Fibroblast of lung (primary cell): ENCODE measurements at regions not wholly inside any gene's neighbourhood (a gene's known extent, or its start where the extent isn't known, plus 50 kb on each side); places are given as distances from the start of the nearest gene placed in this dataset.

ENCODE experiments used
- DNase-seq, 2 donors: peaks; one replicate each; pipeline versions ENCODE4 v3.0.0 to v3.0.0-alpha.2; 2010; ENCODE audit warnings: low read depth in 2 of 2
- H2AFZ ChIP-seq: 2 replicates; pipeline ENCODE4 v1.5.1; 2012; ENCODE audit warnings: low read length, control low read depth, inconsistent platforms
- H3K27ac ChIP-seq: 2 replicates; pipeline ENCODE4 v1.5.1; 2011; ENCODE audit warnings: low read length, control low read depth; ENCODE audit not compliant: insufficient read depth
- H3K27me3 ChIP-seq: 2 replicates; pipeline ENCODE4 v1.5.1; 2011; ENCODE audit warnings: mild to moderate bottlenecking, low read length; ENCODE audit not compliant: control insufficient read depth, insufficient read depth
- H3K36me3 ChIP-seq: 2 replicates; pipeline ENCODE4 v1.5.1; 2011; ENCODE audit warnings: low read length; ENCODE audit not compliant: control insufficient read depth, insufficient read depth
- H3K4me1 ChIP-seq: 2 replicates; pipeline ENCODE4 v1.5.1; 2011; ENCODE audit warnings: low read length; ENCODE audit not compliant: control insufficient read depth, insufficient read depth; ENCODE audit errors: extremely low read depth
- H3K4me2 ChIP-seq: 2 replicates; pipeline ENCODE4 v1.5.1; 2011; ENCODE audit warnings: low read length, control low read depth; ENCODE audit not compliant: insufficient read depth; ENCODE audit errors: extremely low read depth
- H3K4me3 ChIP-seq, 4 experiments: fragments of 200-600 bp in 1 of 4; sonication (generic) in 1 of 4; replicated peaks in 1 of 4; 2 replicates each; pipeline ENCODE4 v1.5.1; 2011 to 2016; ENCODE audit warnings: low read length in 4 of 4, low read depth in 3 of 4, mild to moderate bottlenecking in 3 of 4, control low read depth in 2 of 4, inconsistent platforms in 1 of 4, mixed read lengths in 1 of 4; ENCODE audit not compliant: insufficient read depth in 1 of 4; ENCODE audit errors: control extremely low read depth in 1 of 4
- H3K79me2 ChIP-seq: 2 replicates; pipeline ENCODE4 v1.5.1; 2012; ENCODE audit warnings: mild to moderate bottlenecking, low read length, inconsistent platforms; ENCODE audit not compliant: control insufficient read depth, insufficient read depth
- H3K9ac ChIP-seq: 2 replicates; pipeline ENCODE4 v1.5.1; 2011; ENCODE audit warnings: mild to moderate bottlenecking, low read length, control low read depth; ENCODE audit not compliant: insufficient read depth
- H3K9me3 ChIP-seq: 2 replicates; pipeline ENCODE4 v1.5.1; 2012; ENCODE audit warnings: low read depth, low read length; ENCODE audit not compliant: control insufficient read depth, insufficient read depth
- H4K20me1 ChIP-seq: 2 replicates; pipeline ENCODE4 v1.5.1; 2011; ENCODE audit warnings: low read length; ENCODE audit not compliant: control insufficient read depth, insufficient read depth; ENCODE audit errors: extremely low read depth
- EZH2 ChIP-seq: IDR thresholded peaks from 2 replicates; pipeline ENCODE4 v1.5.1; 2012; ENCODE audit warnings: low read length, control low read depth, mild to moderate bottlenecking; ENCODE audit errors: missing control alignments
- TF ChIP-seq, protein P1 (sequence below), 2 donors: IDR thresholded peaks in 1 of 2; conservative IDR thresholded peaks in 1 of 2; 1 replicate in 1 of 2; 2 replicates in 1 of 2; pipeline ENCODE4 v1.5.1; 2011 to 2012; ENCODE audit warnings: low read length in 2 of 2, control low read depth in 1 of 2, inconsistent platforms in 1 of 2, low read depth in 1 of 2, mild to moderate bottlenecking in 1 of 2

DNA sequence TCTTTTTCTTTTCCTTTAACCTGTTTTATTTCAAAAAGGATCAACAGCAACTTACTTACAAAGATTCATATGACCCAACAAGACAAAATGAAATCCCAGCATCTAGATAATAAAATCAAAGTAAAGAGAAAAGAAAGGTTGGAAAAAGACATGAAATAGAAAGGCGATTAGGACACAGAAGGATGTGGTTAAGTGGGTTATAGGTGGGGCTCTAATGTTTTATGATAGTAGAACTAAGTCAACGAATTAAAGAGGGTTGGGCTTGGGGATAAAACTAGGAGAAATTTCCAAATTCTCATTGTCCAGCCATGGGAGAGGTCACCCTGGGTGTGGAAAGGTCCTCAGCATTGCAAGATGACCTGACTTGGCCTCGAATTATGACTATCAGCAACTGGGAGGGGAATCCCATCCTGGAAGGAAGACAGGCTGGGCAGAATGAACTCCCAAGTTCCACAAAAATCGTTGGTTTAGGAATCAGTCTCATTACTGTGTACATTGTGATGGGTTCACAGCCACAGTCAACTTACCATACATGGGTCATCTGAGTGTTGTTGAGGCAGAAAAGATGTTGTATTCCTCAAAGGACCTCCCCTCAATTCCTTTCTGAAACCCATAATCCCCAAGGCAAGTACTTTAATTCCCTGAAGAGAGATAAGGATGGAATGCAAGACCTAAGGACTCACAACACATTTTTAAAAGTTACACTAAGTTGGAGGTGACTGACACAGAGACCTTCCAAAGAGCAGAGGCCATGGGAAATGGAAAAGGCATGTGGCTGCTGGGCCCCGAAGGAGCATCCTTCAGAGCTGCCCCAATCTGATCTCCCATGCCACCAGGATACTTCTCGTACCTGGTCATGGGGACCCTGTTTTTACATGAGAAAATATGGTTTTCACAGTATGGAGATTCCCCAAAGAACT lies 167.6 kb downstream of the UXS1 start:
- no peaks in the 10 kb centered on the region for H3K79me2 ChIP-seq
- no peak overlapping the region for H2AFZ ChIP-seq
- no peak overlapping the region for H3K27ac ChIP-seq
- peaks cover 5% of the 10 kb centered on the region for H3K4me1 ChIP-seq
- H4K20me1 ChIP-seq, result no peaks in the 10 kb centered on the region
- H3K27me3 ChIP-seq, result no peaks in the 10 kb centered on the region
- H3K36me3 ChIP-seq, result no peaks in the 10 kb centered on the region
- no peak overlapping the region for H3K9ac ChIP-seq
- H3K9me3 ChIP-seq, result no peaks in the 10 kb centered on the region
- H3K4me3 ChIP-seq, result no peak overlapping the region
- no peak for TF ChIP-seq EZH2
- TF ChIP-seq, protein P1, sequence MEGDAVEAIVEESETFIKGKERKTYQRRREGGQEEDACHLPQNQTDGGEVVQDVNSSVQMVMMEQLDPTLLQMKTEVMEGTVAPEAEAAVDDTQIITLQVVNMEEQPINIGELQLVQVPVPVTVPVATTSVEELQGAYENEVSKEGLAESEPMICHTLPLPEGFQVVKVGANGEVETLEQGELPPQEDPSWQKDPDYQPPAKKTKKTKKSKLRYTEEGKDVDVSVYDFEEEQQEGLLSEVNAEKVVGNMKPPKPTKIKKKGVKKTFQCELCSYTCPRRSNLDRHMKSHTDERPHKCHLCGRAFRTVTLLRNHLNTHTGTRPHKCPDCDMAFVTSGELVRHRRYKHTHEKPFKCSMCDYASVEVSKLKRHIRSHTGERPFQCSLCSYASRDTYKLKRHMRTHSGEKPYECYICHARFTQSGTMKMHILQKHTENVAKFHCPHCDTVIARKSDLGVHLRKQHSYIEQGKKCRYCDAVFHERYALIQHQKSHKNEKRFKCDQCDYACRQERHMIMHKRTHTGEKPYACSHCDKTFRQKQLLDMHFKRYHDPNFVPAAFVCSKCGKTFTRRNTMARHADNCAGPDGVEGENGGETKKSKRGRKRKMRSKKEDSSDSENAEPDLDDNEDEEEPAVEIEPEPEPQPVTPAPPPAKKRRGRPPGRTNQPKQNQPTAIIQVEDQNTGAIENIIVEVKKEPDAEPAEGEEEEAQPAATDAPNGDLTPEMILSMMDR (conservative IDR thresholded peaks at IDR 0.05 in 1 of 2, IDR thresholded peaks at IDR 0.05 in 1 of 2; ENCODE audit: low read depth in 1 of 2, low read length in 2 of 2), result no peak
- no peak overlapping the region for H3K4me2 ChIP-seq
- DNase-seq, result no peak

DNA sequence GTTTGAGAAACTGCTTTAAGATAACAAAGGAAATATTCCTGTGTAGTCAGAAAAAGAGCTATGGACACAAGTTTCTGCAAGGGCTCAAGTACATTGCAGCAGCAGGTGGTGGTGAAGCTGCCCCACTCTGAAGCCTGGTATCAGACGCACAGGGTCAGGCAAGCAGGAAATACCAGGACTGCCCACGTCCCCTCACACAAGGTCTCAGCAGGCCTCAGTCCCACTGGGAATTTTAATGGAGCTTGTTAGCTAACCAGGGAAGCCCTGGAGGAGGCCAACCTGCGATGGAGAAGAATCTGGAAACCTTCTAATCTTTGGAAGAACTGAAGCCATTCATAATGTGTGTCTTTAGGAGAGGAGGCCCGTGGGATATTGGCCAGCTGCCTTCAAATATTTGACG lies 168.3 kb downstream of the UXS1 start:
- Histone ChIP-seq H3K4me1 (peaks cover 2% of the 10 kb centered on the region), H2AFZ (no peak overlapping the region), H3K9me3 (no peaks in the 10 kb centered on the region), H3K27me3 (no peaks in the 10 kb centered on the region), H3K27ac (no peak overlapping the region), H3K4me2 (no peak overlapping the region), H4K20me1 (no peaks in the 10 kb centered on the region), H3K79me2 (no peaks in the 10 kb centered on the region), H3K4me3 (no peak overlapping the region), H3K36me3 (no peaks in the 10 kb centered on the region), H3K9ac (no peak overlapping the region)
- TF ChIP-seq, protein P1 (conservative IDR thresholded peaks at IDR 0.05 in 1 of 2, IDR thresholded peaks at IDR 0.05 in 1 of 2; ENCODE audit: low read depth in 1 of 2, low read length in 2 of 2), result no peak
- no peak for TF ChIP-seq EZH2
- no peak for DNase-seq

DNA sequence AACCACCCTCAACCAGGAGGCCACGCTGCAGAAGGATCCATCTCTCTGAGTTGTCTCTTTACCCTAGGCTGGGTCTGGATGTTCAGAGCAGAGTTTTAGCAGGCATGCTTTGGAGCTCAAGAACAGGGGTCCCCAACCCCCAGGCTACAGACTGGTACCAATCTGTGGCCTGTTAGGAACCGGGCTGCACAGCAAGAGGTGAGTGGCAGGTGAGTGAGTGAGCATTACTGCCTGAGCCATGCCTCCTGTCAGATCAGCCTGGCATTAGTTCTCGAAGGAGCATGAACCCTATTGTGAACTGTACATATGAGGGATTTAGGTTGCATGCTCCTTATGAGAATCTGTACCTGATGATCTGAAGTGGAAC lies 172.5 kb downstream of the UXS1 start:
- Histone ChIP-seq H3K4me2 (no peak overlapping the region), H3K4me3 (no peak overlapping the region), H3K27me3 (no peaks in the 10 kb centered on the region), H3K36me3 (no peaks in the 10 kb centered on the region), H3K79me2 (no peaks in the 10 kb centered on the region), H4K20me1 (no peaks in the 10 kb centered on the region), H3K4me1 (no peaks in the 10 kb centered on the region), H3K27ac (no peak overlapping the region), H2AFZ (no peak overlapping the region), H3K9me3 (no peaks in the 10 kb centered on the region), H3K9ac (no peak overlapping the region)
- TF ChIP-seq, protein P1 (conservative IDR thresholded peaks at IDR 0.05 in 1 of 2, IDR thresholded peaks at IDR 0.05 in 1 of 2; ENCODE audit: low read depth in 1 of 2, low read length in 2 of 2), result no peak
- no peak for TF ChIP-seq EZH2
- DNase-seq, result no peak
